ENCODE measurements at regions not wholly inside any gene's neighbourhood (a gene's known extent, or its start where the extent isn't known, plus 50 kb on each side); places are given as distances from the start of the nearest gene placed in this dataset.

DNA sequence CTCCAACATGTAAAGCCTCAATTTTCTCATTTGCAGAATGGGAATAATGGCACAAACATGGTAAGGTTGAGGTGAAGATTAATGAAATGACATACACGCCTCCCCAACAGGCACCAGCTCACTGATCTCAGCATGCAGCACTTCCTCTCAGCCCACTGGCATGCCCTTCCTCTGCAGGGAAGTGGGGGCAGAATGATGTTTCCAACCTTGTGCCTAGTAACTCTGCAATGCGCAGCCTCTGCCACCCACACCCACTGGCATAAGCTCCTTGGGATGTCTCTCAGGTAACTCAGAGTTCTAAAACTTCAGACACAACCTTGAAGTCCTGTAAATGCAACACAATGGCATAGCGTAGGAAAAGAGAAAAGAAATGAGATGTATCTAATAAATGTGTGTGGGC lies 540.7 kb downstream of the HTR7 start:
- CTCF ChIA-PET: no interaction called here

GRCh38 chr10:90318659-90319058 lies 539.2 kb downstream of the HTR7 start:
- ChIA-PET POLR2A (ENCODE audit: unreplicated experiment) (no interaction called here), CTCF (no interaction called here)
- TF ChIP-seq EZH2phosphoT487 (IDR thresholded peaks at IDR 0.05; ENCODE audit: borderline replicate concordance, low read length) (no peak), EZH2 (IDR thresholded peaks at IDR 0.05; ENCODE audit: low read length, unreplicated experiment) (no peak)
- TF ChIP-seq, protein P1, sequence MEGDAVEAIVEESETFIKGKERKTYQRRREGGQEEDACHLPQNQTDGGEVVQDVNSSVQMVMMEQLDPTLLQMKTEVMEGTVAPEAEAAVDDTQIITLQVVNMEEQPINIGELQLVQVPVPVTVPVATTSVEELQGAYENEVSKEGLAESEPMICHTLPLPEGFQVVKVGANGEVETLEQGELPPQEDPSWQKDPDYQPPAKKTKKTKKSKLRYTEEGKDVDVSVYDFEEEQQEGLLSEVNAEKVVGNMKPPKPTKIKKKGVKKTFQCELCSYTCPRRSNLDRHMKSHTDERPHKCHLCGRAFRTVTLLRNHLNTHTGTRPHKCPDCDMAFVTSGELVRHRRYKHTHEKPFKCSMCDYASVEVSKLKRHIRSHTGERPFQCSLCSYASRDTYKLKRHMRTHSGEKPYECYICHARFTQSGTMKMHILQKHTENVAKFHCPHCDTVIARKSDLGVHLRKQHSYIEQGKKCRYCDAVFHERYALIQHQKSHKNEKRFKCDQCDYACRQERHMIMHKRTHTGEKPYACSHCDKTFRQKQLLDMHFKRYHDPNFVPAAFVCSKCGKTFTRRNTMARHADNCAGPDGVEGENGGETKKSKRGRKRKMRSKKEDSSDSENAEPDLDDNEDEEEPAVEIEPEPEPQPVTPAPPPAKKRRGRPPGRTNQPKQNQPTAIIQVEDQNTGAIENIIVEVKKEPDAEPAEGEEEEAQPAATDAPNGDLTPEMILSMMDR (conservative IDR thresholded peaks at IDR 0.05; ENCODE audit: low read depth, low read length): no peak
- H4K20me1 ChIP-seq (ENCODE audit: low read length): no peaks in the 10 kb centered on the region
- H3K4me1 ChIP-seq (ENCODE audit: insufficient read depth, low read length): peaks cover 35% of the 10 kb centered on the region
- H3K36me3 ChIP-seq (ENCODE audit: low read depth, low read length): no peaks in the 10 kb centered on the region
- no TSS peak for BruUV-seq (replicated peaks)
- H3F3A ChIP-seq (ENCODE audit: low read length, unreplicated experiment): no peaks in the 10 kb centered on the region
- intact Hi-C loops (cut with micrococcal nuclease): loop anchor here (10.0 kb wide), 1 partner anchor 266 kb away; no protein-coding TSS in a partner anchor
- peak overlapping the region; percentile 57 for H3K4me2 ChIP-seq (ENCODE audit: low read length)
- H3K79me2 ChIP-seq (ENCODE audit: low read length): no peaks in the 10 kb centered on the region
- ATAC-seq: no peak
- H3K4me3 ChIP-seq (ENCODE audit: low read length): no peak overlapping the region
- H3K9me3 ChIP-seq (ENCODE audit: low read length): no peaks in the 10 kb centered on the region
- peak overlapping the region; percentile 89 for H3K27ac ChIP-seq (ENCODE audit: low read length)
- no peaks in the 10 kb centered on the region for H3K9me2 ChIP-seq (replicated peaks; ENCODE audit: low read length)
- H2AFZ ChIP-seq (ENCODE audit: low read length): no peak overlapping the region
- H3K27me3 ChIP-seq (ENCODE audit: low read length): no peaks in the 10 kb centered on the region
- H3K9ac ChIP-seq (ENCODE audit: low read length): peak overlapping the region; percentile 27; the same call in 1 of the 2 replicates
- peak; percentile 33 for DNase-seq

More for the DNA sequence above, 540.7 kb downstream of the HTR7 start:
- POLR2A ChIA-PET (ENCODE audit: unreplicated experiment): no interaction called here
- ATAC-seq (no peak), DNase-seq (no peak)
- Histone ChIP-seq H2AFZ (ENCODE audit: low read length) (no peak overlapping the region), H3F3A (ENCODE audit: low read length, unreplicated experiment) (no peaks in the 10 kb centered on the region), H3K27ac (ENCODE audit: low read length) (no peak overlapping the region), H3K36me3 (ENCODE audit: low read depth, low read length) (no peaks in the 10 kb centered on the region), H3K9me3 (ENCODE audit: low read length) (no peaks in the 10 kb centered on the region), H3K9me2 (replicated peaks; ENCODE audit: low read length) (no peaks in the 10 kb centered on the region), H4K20me1 (ENCODE audit: low read length) (no peaks in the 10 kb centered on the region), H3K4me2 (ENCODE audit: low read length) (no peak overlapping the region), H3K4me1 (ENCODE audit: insufficient read depth, low read length) (peaks cover 44% of the 10 kb centered on the region), H3K4me3 (ENCODE audit: low read length) (no peak overlapping the region), H3K9ac (ENCODE audit: low read length) (no peak overlapping the region), H3K27me3 (ENCODE audit: low read length) (no peaks in the 10 kb centered on the region), H3K79me2 (ENCODE audit: low read length) (no peaks in the 10 kb centered on the region)
- TF ChIP-seq, protein P1 (conservative IDR thresholded peaks at IDR 0.05; ENCODE audit: low read depth, low read length): no peak
- TF ChIP-seq EZH2phosphoT487 (IDR thresholded peaks at IDR 0.05; ENCODE audit: borderline replicate concordance, low read length) (no peak), EZH2 (IDR thresholded peaks at IDR 0.05; ENCODE audit: low read length, unreplicated experiment) (no peak)
- intact Hi-C loops (cut with micrococcal nuclease): loop anchor here (10.0 kb wide), 1 partner anchor 268 kb away; no protein-coding TSS in a partner anchor
- no TSS peak for BruUV-seq (replicated peaks)

DNA sequence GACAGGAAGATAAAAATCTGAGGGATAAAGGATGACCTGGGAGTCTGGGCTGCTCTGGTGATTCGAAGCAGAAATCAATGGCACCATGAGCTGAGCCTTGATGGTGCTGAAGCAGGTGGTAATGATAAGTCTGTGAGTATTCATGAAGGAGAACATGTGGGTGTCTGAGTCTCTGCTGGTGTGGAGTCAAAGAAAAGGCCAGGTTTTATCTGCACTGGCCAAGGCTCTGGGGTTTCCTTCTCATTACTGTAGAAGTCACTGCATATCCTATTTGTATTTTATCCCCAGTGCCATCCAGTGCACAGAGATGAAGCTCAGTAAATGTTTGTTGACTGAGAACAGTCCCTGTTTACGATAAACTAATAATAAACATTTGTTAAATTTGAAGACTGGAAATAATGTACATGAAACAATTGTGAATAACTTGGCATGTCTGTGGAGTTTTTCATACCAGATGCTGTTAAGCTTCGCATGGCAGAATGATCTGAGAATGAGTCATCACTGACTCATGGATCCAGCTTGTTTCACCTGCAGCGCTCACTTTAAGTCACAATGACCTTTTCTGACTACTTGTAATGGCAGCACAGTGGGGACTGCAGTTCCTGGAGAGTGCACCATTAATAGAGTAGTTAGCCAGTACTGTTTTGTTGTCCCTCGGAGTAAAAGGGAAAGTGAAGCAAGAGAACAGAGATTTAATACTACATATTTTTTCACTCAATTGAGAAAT lies 538.5 kb downstream of the HTR7 start:
- Histone ChIP-seq H3K27ac (ENCODE audit: low read length) (peak overlapping the region; percentile 89), H3K9me3 (ENCODE audit: low read length) (no peaks in the 10 kb centered on the region), H3K4me1 (ENCODE audit: insufficient read depth, low read length) (peaks cover 30% of the 10 kb centered on the region), H3K36me3 (ENCODE audit: low read depth, low read length) (no peaks in the 10 kb centered on the region), H3K27me3 (ENCODE audit: low read length) (no peaks in the 10 kb centered on the region), H3F3A (ENCODE audit: low read length, unreplicated experiment) (no peaks in the 10 kb centered on the region), H3K9ac (ENCODE audit: low read length) (peak overlapping the region; percentile 27; the same call in 1 of the 2 replicates), H3K9me2 (replicated peaks; ENCODE audit: low read length) (no peaks in the 10 kb centered on the region), H3K4me2 (ENCODE audit: low read length) (peak overlapping the region; percentile 57), H4K20me1 (ENCODE audit: low read length) (no peaks in the 10 kb centered on the region), H3K79me2 (ENCODE audit: low read length) (no peaks in the 10 kb centered on the region), H3K4me3 (ENCODE audit: low read length) (no peak overlapping the region), H2AFZ (ENCODE audit: low read length) (no peak overlapping the region)
- peak; percentile 97 for ATAC-seq
- no TSS peak for BruUV-seq (replicated peaks)
- ChIA-PET CTCF (no interaction called here), POLR2A (ENCODE audit: unreplicated experiment) (no interaction called here)
- DNase-seq: peak; percentile 96
- TF ChIP-seq, protein P1 (conservative IDR thresholded peaks at IDR 0.05; ENCODE audit: low read depth, low read length): no peak
- TF ChIP-seq EZH2 (IDR thresholded peaks at IDR 0.05; ENCODE audit: low read length, unreplicated experiment) (no peak), EZH2phosphoT487 (IDR thresholded peaks at IDR 0.05; ENCODE audit: borderline replicate concordance, low read length) (no peak)
- intact Hi-C loops (cut with micrococcal nuclease): loop anchor here (10.0 kb wide), 1 partner anchor 265 kb away; no protein-coding TSS in a partner anchor
